ENCODE measurements at regions not wholly inside any gene's neighbourhood (a gene's known extent, or its start where the extent isn't known, plus 50 kb on each side); places are given as distances from the start of the nearest gene placed in this dataset.
"Not testable (repeated sequence)": the region's sequence is repeated elsewhere in the genome, so short reads cannot be mapped to it uniquely, and the experiment has no call there.

DNA sequence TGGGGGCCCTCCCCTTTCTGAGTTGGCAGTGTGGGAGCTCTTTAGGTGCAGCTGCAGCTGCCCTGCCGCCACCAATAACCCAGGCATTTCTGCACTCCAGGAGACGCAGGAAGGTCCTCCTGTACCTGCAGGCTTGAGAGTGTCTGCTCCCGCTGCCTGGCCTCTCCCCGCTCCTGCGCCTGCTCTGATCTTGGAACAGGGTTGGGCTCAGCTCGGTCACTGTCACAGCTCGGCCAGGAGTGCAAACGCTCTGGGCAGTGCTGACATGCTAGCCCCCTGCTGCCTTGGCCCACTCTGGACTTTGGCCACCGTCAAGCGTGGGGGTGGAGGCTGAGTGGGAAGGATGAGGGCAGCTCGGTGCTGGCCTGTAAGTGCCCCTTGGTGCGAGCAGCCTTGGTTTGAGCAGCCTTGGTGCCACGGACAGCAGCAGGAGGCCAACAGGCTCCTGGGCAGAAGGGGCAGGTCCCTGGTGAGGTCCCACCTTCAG, 738.1 kb upstream of the GJE1 start:
- WGBS, 4 donors = 84 to 100% (median 90%) methylated on average over 2 to 13 of the region's 13 CpGs
- H3K4me3 ChIP-seq = no peak overlapping the region
- no peaks in the 10 kb centered on the region for H3K36me3 ChIP-seq (replicated peaks in 1 of 2)
- H3K27me3 ChIP-seq = no peaks in the 10 kb centered on the region
- DNase-seq = no peak
- no peaks in the 10 kb centered on the region for H3K4me1 ChIP-seq (replicated peaks in 1 of 2)
- intact Hi-C loops (cut with DNase I) = no loop called here
- H3K9me3 ChIP-seq (replicated peaks in 1 of 3) = no peaks in the 10 kb centered on the region
- no peak overlapping the region for H3K27ac ChIP-seq
- TF ChIP-seq, protein P1, sequence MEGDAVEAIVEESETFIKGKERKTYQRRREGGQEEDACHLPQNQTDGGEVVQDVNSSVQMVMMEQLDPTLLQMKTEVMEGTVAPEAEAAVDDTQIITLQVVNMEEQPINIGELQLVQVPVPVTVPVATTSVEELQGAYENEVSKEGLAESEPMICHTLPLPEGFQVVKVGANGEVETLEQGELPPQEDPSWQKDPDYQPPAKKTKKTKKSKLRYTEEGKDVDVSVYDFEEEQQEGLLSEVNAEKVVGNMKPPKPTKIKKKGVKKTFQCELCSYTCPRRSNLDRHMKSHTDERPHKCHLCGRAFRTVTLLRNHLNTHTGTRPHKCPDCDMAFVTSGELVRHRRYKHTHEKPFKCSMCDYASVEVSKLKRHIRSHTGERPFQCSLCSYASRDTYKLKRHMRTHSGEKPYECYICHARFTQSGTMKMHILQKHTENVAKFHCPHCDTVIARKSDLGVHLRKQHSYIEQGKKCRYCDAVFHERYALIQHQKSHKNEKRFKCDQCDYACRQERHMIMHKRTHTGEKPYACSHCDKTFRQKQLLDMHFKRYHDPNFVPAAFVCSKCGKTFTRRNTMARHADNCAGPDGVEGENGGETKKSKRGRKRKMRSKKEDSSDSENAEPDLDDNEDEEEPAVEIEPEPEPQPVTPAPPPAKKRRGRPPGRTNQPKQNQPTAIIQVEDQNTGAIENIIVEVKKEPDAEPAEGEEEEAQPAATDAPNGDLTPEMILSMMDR (IDR thresholded peaks at IDR 0.05) = no peak
- no peak for TF ChIP-seq POLR2A (IDR thresholded peaks at IDR 0.05)

DNA sequence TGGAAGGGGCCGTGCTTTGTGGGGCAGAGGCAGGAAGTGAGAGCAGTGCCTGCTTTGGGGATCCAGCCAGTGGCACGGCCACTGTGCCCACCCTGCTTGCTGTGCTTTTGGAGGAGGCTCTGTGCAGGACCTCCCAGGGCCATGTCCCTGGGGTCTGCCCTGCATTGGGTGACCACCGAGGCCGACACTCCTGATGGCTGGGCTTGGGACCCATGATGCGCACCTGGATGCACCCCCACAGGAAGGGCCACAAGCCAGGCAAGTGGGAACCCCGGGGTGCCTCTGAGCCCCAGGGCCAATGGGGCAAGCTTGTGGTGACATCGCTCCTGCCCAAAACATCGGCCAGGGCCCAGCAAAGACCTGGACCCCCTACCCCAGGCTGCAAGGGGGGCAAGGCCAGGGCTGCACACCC, 738.6 kb upstream of the GJE1 start:
- no peak for TF ChIP-seq POLR2A (IDR thresholded peaks at IDR 0.05)
- TF ChIP-seq, protein P1 (IDR thresholded peaks at IDR 0.05) = no peak
- no peaks in the 10 kb centered on the region for H3K27me3 ChIP-seq
- no peak for DNase-seq
- no peaks in the 10 kb centered on the region for H3K4me1 ChIP-seq (replicated peaks in 1 of 2)
- no peaks in the 10 kb centered on the region for H3K9me3 ChIP-seq (replicated peaks in 1 of 3)
- H3K36me3 ChIP-seq (replicated peaks in 1 of 2) = no peaks in the 10 kb centered on the region
- no peak overlapping the region for H3K27ac ChIP-seq
- no peak overlapping the region for H3K4me3 ChIP-seq
- WGBS, 4 donors = 67 to 91% (median 87%) methylated on average over 1 to 8 of the region's 8 CpGs
- intact Hi-C loops (cut with DNase I) = no loop called here

DNA sequence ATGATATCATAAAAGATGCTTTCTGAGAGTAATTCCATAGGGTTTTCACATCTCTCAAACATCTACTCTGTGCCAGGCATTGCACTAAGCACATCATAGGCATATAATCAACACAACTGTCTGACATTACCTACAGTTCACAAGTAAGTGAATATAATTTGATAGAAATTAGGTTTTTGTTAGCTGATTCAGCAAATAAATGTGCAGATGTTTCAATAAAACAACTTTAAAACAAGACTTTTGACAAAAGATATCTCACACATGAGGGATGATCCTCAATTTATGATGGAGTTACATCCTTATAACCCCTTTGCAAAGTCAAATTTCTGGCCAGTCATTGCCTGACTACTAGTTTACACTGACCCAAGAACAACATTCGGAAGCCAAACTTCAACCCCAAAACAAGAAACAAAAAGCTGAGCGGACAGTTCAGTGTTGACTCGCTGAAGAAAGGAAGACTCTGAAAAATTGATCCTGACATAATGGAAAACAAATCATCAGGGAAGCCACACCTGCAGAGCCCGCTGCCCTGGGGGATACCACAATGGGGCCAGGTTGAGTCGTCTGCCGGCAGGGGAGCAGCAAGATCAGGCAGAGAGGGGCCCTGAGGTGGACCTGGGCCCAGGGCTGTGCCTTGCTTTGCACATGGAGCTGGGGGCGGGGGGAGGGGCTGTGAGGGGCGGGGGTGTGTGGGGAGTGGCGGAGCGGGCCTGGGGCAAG, 739.2 kb upstream of the GJE1 start:
- intact Hi-C loops (cut with DNase I) = no loop called here
- TF ChIP-seq POLR2A (IDR thresholded peaks at IDR 0.05) = no peak
- TF ChIP-seq, protein P1 (IDR thresholded peaks at IDR 0.05) = no peak
- no peaks in the 10 kb centered on the region for H3K36me3 ChIP-seq (replicated peaks in 1 of 2)
- no peak overlapping the region for H3K4me3 ChIP-seq
- no peaks in the 10 kb centered on the region for H3K9me3 ChIP-seq (replicated peaks in 1 of 3)
- 82 to 91% (median 87%) methylated on average over 6 to 10 of the region's 10 CpGs for WGBS, 4 donors
- no peak overlapping the region for H3K27ac ChIP-seq
- no peaks in the 10 kb centered on the region for H3K27me3 ChIP-seq
- H3K4me1 ChIP-seq (replicated peaks in 1 of 2) = no peaks in the 10 kb centered on the region
- no peak for DNase-seq

DNA sequence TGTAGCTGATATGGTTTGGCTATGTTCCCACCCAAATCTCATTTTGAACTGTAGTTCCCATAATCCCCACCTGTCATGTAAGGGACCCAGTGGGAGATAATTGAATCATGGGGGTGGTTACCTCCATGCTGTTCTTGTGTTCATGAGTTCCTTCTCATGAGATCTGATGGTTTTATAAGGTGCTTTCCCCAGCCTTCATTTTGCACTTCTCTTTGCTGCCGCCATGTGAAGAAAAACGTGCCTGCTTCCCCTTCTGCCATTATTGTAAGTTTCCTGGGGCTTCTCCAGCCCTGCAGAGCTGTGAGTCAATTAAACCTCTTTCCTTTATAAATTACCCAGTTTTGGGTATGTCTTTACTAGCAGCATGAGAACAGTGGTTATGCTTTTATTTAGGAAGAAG, 741.6 kb upstream of the GJE1 start:
- H3K4me1 ChIP-seq (replicated peaks in 1 of 2); DNase-seq; H3K9me3 ChIP-seq (replicated peaks in 1 of 3); H3K36me3 ChIP-seq (replicated peaks in 1 of 2); H3K27ac ChIP-seq; H3K27me3 ChIP-seq; intact Hi-C loops (cut with DNase I); H3K4me3 ChIP-seq: not testable (repeated sequence)
- 76 to 82% (median 77%) methylated on average over 2 of the region's 2 CpGs for WGBS, 4 donors

DNA sequence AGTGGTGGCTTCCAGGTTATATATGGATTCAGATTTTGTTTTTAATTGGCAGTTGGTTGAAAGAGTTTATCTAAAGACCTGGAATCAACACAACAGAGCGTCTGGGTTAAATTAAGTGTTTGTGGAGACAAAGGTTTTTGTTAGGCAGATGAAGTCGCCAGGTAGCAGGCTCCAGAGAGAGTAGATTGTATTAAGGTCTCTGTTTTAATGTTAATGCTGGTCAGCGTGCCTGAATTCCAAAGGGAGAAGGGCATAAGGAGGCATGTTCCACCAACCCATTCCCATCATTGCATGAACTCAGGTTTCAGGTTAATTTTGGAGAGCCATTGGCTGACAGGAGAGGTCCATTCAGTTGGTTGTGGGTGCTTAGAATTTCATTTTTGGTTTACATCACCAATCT, 744.1 kb upstream of the GJE1 start:
- no peaks in the 10 kb centered on the region for H3K36me3 ChIP-seq (replicated peaks in 1 of 2)
- H3K27me3 ChIP-seq = no peaks in the 10 kb centered on the region
- no peak for TF ChIP-seq POLR2A (IDR thresholded peaks at IDR 0.05)
- no peak overlapping the region for H3K27ac ChIP-seq
- no peaks in the 10 kb centered on the region for H3K9me3 ChIP-seq (replicated peaks in 1 of 3)
- no peak overlapping the region for H3K4me3 ChIP-seq
- H3K4me1 ChIP-seq (replicated peaks in 1 of 2) = no peaks in the 10 kb centered on the region
- WGBS, 4 donors = 74 to 92% (median 86%) methylated on average over 3 of the region's 3 CpGs
- intact Hi-C loops (cut with DNase I) = no loop called here
- DNase-seq = no peak
